Loucy (cell line): ENCODE measurements at regions not wholly inside any gene's neighbourhood (a gene's known extent, or its start where the extent isn't known, plus 50 kb on each side); places are given as distances from the start of the nearest gene placed in this dataset.

Experiments used
- CTCF ChIP-seq: fragments of 200-600 bp; sonication (generic); conservative IDR thresholded peaks from 2 replicates; pipeline ENCODE4 v1.5.1; 2014; ENCODE audit warnings: mild to moderate bottlenecking, antibody characterized with exemption, low read length
- EZH2phosphoT487 ChIP-seq: fragments of 200-600 bp; IDR thresholded peaks from 2 replicates; pipeline ENCODE4 v1.6.1; 2018; ENCODE audit warnings: antibody characterized with exemption, mild to moderate bottlenecking, moderate library complexity, borderline replicate concordance

- TF ChIP-seq CTCF (no peak), EZH2phosphoT487 (no peak)
Measured at GRCh38 chr11:19635332-19635731, 77.3 kb upstream of the NAV2 start.
